HEK293 (cell line): ENCODE measurements at regions not wholly inside any gene's neighbourhood (a gene's known extent, or its start where the extent isn't known, plus 50 kb on each side); places are given as distances from the start of the nearest gene placed in this dataset.

Experiments
- CTCF ChIA-PET: fragments of 350-600 bp; formaldehyde crosslinking; extraction: SDS; loops from one replicate; lab custom pipeline; 2021; ENCODE audit warnings: antibody characterized with exemption; lab: Yijun Ruan, JAX
- POLR2A ChIA-PET: fragments of 300-600 bp; formaldehyde crosslinking; extraction: SDS; loops from one replicate; lab custom pipeline; 2020; ENCODE audit warnings: antibody characterized with exemption, inconsistent platforms; lab: Yijun Ruan, JAX
- H3K27ac ChIP-seq: fragments of 200-500 bp; sonication (Bioruptor generic); 2 replicates; pipeline ENCODE4 v1.5.1; 2014; ENCODE audit warnings: low read depth, low read length, control low read depth, inconsistent platforms; ENCODE audit errors: extremely low read depth
- H3K36me3 ChIP-seq, 2 experiments: fragments of 200-500 bp in 1 of 2; sonication (Bioruptor generic) in 1 of 2; 1 replicate in 1 of 2; 2 replicates in 1 of 2; pipeline ENCODE4 v1.5.1; 2014 to 2017; ENCODE audit warnings: inconsistent platforms in 2 of 2, low read length in 2 of 2; ENCODE audit not compliant: control insufficient read depth in 2 of 2, insufficient read depth in 1 of 2
- H3K4me1 ChIP-seq: fragments of 200-500 bp; sonication (Bioruptor generic); 2 replicates; pipeline ENCODE4 v1.5.1; 2014; ENCODE audit warnings: mild to moderate bottlenecking, low read length, inconsistent platforms; ENCODE audit not compliant: control insufficient read depth, insufficient read depth
- H3K4me3 ChIP-seq: 2 replicates; pipeline ENCODE4 v1.5.1; 2011; ENCODE audit warnings: low read depth, mild to moderate bottlenecking, control low read depth, low read length, moderate library complexity
- H3K9me3 ChIP-seq: fragments of 200-500 bp; sonication (Bioruptor generic); 2 replicates; pipeline ENCODE4 v1.5.1; 2014; ENCODE audit warnings: low read depth, low read length, inconsistent platforms; ENCODE audit not compliant: control insufficient read depth, insufficient read depth
- SP3 ChIP-seq: fragments of 450-650 bp; formaldehyde crosslinking; IDR thresholded peaks from 2 replicates; pipeline ENCODE4 v1.5.1; 2016; ENCODE audit warnings: missing biosample characterization, missing genetic modification characterization
- ZFP3 ChIP-seq: fragments of 450-650 bp; formaldehyde crosslinking; IDR thresholded peaks from 2 replicates; pipeline ENCODE4 v1.5.1; 2016; ENCODE audit warnings: low read depth, missing biosample characterization, missing genetic modification characterization
- ZNF10 ChIP-seq: fragments of 450-650 bp; formaldehyde crosslinking; IDR thresholded peaks from 2 replicates; pipeline ENCODE4 v1.5.1; 2017; ENCODE audit warnings: missing biosample characterization, missing genetic modification characterization
- ZNF121 ChIP-seq: fragments of 450-650 bp; formaldehyde crosslinking; IDR thresholded peaks from 2 replicates; pipeline ENCODE4 v1.5.1; 2016; ENCODE audit warnings: missing biosample characterization, missing genetic modification characterization
- ZNF223 ChIP-seq: fragments of 450-650 bp; formaldehyde crosslinking; IDR thresholded peaks from 2 replicates; pipeline ENCODE4 v1.5.1; 2016; ENCODE audit warnings: missing biosample characterization, missing genetic modification characterization
- ZNF274 ChIP-seq, 2 experiments: fragments of 200-500 bp in 1 of 2; fragments of 450-650 bp in 1 of 2; sonication (Bioruptor generic) in 1 of 2; formaldehyde crosslinking in 1 of 2; IDR thresholded peaks; 2 replicates each; pipeline versions ENCODE4 v1.5.1 to v1.6.1; 2014 to 2016; ENCODE audit warnings: borderline replicate concordance in 1 of 2, inconsistent platforms in 1 of 2, low read length in 1 of 2, missing biosample characterization in 1 of 2, missing genetic modification characterization in 1 of 2
- ZNF791 ChIP-seq: fragments of 450-650 bp; formaldehyde crosslinking; IDR thresholded peaks from 2 replicates; pipeline ENCODE4 v1.5.1; 2016; ENCODE audit warnings: missing biosample characterization, missing genetic modification characterization
- ZSCAN23 ChIP-seq: fragments of 450-650 bp; formaldehyde crosslinking; IDR thresholded peaks from 2 replicates; pipeline ENCODE4 v1.5.1; 2016; ENCODE audit warnings: missing biosample characterization, missing genetic modification characterization
- TF ChIP-seq, protein P1 (sequence below): fragments of 450-650 bp; formaldehyde crosslinking; IDR thresholded peaks from 2 replicates; pipeline ENCODE4 v1.5.0; 2017; ENCODE audit warnings: missing biosample characterization, missing genetic modification characterization, borderline replicate concordance
- TF ChIP-seq, protein P2 (sequence below): fragments of 450-650 bp; formaldehyde crosslinking; IDR thresholded peaks from 2 replicates; pipeline ENCODE4 v1.5.1; 2016; ENCODE audit warnings: missing biosample characterization, missing genetic modification characterization
- TF ChIP-seq, protein P3 (sequence below): fragments of 450-650 bp; formaldehyde crosslinking; IDR thresholded peaks from 2 replicates; pipeline ENCODE4 v1.5.1; 2017; ENCODE audit warnings: missing biosample characterization, missing genetic modification characterization
- TF ChIP-seq, protein P4 (sequence below): IDR thresholded peaks from 2 replicates; pipeline ENCODE4 v1.6.1; 2011; ENCODE audit warnings: mild to moderate bottlenecking, low read depth, low read length, borderline replicate concordance
- TF ChIP-seq, protein P5 (sequence below): fragments of 450-650 bp; formaldehyde crosslinking; IDR thresholded peaks from 2 replicates; pipeline ENCODE4 v1.5.1; 2016; ENCODE audit warnings: missing biosample characterization, missing genetic modification characterization, borderline replicate concordance

DNA sequence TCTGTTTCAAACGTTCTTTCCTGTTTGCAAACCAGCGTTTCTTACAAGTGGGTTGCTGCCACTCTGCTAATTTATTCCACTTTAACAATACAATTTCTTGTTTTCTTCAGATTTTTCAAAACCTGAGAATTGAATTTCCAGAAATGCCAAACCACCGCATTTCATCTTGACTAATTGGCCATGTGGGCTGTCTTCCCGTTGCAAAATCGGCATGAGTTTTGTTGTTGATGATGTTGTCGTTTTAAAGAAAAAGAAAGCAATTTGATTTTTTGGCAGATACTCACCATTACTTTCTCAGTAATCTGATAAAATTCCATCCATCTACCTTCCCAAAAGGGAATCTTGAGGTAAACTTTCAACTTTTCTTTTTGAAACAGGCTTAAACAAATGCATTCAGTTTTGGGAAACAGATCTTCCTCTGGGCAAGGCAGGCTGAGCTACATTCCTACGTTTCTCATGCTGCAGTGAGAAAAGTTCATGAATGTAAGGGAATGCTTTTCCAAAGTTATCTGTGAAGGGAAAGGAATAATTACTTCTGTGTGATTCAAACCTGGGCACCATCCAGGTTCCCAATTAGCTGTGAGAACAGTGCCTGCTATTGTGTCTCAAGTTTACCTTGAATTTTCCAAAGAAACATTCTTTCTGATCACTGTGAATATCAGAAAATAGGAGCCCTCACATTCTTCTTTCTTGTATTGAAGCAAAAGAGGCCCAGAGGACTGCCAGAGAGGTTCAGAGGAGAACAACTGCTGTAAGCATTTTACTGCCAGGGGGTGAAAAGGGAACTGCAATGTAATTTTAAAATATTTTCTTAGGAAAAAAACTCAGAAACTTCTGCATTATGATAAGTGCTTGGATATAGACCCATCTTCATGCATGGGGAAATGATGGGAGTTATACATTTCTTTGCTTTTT lies 100.7 kb upstream of the TUT7 start (continued):
- no peak for TF ChIP-seq ZNF10 (tag by site-specific recombination)
- no peak for TF ChIP-seq ZFP3
- no peak for TF ChIP-seq ZSCAN23

DNA sequence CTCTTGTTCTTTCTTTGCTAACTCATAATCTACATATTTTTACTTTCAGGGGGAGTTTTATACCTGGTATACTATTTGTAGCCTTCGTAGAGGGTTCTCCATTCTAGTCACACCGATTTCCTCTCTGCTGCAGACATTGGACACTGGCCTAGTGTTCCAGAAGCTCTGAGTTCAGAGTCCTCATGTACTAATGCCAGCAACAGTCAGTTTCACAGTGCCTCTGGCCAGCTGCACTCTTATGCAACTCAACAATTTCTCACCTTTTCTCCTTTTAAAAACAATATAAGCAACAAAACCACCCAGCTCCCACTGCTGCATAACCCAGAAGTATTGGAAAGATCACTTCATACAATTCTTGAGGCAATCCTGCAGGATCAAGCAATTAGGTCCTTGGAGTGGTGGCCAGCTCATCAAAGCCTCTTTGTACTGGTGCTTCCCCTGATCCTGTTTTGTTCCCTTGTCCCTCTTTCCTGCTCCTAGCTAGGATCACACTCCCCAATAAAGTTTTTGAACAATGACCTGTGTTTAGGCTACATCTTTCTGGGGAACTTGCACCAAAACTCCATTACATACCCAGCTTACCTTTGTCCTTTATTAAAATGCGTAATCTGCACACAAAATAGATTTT lies 98.1 kb upstream of the TUT7 start:
- Histone ChIP-seq H3K27ac (no peak overlapping the region), H3K36me3 (no peaks in the 10 kb centered on the region), H3K9me3 (no peaks in the 10 kb centered on the region), H3K4me3 (no peak overlapping the region), H3K4me1 (no peaks in the 10 kb centered on the region)
- CTCF ChIA-PET: interaction anchor here (1.1 kb wide), 2 partner anchors 17 to 19 kb away, joined by 3 read pairs; no protein-coding TSS in a partner anchor
- TF ChIP-seq, protein P1, sequence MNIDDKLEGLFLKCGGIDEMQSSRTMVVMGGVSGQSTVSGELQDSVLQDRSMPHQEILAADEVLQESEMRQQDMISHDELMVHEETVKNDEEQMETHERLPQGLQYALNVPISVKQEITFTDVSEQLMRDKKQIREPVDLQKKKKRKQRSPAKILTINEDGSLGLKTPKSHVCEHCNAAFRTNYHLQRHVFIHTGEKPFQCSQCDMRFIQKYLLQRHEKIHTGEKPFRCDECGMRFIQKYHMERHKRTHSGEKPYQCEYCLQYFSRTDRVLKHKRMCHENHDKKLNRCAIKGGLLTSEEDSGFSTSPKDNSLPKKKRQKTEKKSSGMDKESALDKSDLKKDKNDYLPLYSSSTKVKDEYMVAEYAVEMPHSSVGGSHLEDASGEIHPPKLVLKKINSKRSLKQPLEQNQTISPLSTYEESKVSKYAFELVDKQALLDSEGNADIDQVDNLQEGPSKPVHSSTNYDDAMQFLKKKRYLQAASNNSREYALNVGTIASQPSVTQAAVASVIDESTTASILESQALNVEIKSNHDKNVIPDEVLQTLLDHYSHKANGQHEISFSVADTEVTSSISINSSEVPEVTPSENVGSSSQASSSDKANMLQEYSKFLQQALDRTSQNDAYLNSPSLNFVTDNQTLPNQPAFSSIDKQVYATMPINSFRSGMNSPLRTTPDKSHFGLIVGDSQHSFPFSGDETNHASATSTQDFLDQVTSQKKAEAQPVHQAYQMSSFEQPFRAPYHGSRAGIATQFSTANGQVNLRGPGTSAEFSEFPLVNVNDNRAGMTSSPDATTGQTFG (tag by site-specific recombination): no peak
- TF ChIP-seq ZNF223 (tag by site-specific recombination) (no peak), ZNF274 (IDR thresholded peaks at IDR 0.05; ENCODE audit: low read length) (no peak), ZNF274 (tag by site-specific recombination; IDR thresholded peaks at IDR 0.05; ENCODE audit: borderline replicate concordance) (no peak), ZSCAN23 (no peak), ZNF121 (tag by site-specific recombination) (no peak), ZNF791 (tag by site-specific recombination) (no peak), SP3 (tag by site-specific recombination) (no peak)
- TF ChIP-seq, protein P2, sequence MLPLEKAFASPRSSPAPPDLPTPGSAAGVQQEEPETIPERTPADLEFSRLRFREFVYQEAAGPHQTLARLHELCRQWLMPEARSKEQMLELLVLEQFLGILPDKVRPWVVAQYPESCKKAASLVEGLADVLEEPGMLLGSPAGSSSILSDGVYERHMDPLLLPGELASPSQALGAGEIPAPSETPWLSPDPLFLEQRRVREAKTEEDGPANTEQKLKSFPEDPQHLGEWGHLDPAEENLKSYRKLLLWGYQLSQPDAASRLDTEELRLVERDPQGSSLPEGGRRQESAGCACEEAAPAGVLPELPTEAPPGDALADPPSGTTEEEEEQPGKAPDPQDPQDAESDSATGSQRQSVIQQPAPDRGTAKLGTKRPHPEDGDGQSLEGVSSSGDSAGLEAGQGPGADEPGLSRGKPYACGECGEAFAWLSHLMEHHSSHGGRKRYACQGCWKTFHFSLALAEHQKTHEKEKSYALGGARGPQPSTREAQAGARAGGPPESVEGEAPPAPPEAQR (tag by site-specific recombination): no peak
- TF ChIP-seq, protein P3, sequence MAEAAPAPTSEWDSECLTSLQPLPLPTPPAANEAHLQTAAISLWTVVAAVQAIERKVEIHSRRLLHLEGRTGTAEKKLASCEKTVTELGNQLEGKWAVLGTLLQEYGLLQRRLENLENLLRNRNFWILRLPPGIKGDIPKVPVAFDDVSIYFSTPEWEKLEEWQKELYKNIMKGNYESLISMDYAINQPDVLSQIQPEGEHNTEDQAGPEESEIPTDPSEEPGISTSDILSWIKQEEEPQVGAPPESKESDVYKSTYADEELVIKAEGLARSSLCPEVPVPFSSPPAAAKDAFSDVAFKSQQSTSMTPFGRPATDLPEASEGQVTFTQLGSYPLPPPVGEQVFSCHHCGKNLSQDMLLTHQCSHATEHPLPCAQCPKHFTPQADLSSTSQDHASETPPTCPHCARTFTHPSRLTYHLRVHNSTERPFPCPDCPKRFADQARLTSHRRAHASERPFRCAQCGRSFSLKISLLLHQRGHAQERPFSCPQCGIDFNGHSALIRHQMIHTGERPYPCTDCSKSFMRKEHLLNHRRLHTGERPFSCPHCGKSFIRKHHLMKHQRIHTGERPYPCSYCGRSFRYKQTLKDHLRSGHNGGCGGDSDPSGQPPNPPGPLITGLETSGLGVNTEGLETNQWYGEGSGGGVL: no peak
- TF ChIP-seq, protein P4, sequence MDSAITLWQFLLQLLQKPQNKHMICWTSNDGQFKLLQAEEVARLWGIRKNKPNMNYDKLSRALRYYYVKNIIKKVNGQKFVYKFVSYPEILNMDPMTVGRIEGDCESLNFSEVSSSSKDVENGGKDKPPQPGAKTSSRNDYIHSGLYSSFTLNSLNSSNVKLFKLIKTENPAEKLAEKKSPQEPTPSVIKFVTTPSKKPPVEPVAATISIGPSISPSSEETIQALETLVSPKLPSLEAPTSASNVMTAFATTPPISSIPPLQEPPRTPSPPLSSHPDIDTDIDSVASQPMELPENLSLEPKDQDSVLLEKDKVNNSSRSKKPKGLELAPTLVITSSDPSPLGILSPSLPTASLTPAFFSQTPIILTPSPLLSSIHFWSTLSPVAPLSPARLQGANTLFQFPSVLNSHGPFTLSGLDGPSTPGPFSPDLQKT: no peak
- TF ChIP-seq, protein P5, sequence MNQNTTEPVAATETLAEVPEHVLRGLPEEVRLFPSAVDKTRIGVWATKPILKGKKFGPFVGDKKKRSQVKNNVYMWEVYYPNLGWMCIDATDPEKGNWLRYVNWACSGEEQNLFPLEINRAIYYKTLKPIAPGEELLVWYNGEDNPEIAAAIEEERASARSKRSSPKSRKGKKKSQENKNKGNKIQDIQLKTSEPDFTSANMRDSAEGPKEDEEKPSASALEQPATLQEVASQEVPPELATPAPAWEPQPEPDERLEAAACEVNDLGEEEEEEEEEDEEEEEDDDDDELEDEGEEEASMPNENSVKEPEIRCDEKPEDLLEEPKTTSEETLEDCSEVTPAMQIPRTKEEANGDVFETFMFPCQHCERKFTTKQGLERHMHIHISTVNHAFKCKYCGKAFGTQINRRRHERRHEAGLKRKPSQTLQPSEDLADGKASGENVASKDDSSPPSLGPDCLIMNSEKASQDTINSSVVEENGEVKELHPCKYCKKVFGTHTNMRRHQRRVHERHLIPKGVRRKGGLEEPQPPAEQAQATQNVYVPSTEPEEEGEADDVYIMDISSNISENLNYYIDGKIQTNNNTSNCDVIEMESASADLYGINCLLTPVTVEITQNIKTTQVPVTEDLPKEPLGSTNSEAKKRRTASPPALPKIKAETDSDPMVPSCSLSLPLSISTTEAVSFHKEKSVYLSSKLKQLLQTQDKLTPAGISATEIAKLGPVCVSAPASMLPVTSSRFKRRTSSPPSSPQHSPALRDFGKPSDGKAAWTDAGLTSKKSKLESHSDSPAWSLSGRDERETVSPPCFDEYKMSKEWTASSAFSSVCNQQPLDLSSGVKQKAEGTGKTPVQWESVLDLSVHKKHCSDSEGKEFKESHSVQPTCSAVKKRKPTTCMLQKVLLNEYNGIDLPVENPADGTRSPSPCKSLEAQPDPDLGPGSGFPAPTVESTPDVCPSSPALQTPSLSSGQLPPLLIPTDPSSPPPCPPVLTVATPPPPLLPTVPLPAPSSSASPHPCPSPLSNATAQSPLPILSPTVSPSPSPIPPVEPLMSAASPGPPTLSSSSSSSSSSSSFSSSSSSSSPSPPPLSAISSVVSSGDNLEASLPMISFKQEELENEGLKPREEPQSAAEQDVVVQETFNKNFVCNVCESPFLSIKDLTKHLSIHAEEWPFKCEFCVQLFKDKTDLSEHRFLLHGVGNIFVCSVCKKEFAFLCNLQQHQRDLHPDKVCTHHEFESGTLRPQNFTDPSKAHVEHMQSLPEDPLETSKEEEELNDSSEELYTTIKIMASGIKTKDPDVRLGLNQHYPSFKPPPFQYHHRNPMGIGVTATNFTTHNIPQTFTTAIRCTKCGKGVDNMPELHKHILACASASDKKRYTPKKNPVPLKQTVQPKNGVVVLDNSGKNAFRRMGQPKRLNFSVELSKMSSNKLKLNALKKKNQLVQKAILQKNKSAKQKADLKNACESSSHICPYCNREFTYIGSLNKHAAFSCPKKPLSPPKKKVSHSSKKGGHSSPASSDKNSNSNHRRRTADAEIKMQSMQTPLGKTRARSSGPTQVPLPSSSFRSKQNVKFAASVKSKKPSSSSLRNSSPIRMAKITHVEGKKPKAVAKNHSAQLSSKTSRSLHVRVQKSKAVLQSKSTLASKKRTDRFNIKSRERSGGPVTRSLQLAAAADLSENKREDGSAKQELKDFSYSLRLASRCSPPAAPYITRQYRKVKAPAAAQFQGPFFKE (tag by site-specific recombination): no peak
- POLR2A ChIA-PET: no interaction called here
